CD14-positive monocyte (primary cell): ENCODE measurements at regions not wholly inside any gene's neighbourhood (a gene's known extent, or its start where the extent isn't known, plus 50 kb on each side); places are given as distances from the start of the nearest gene placed in this dataset.
A peak's percentile ranks its signal among the peaks of the same experiment; 100 is the strongest.

Experiments
- DNase-seq, 3 donors: peaks; one replicate each; pipeline ENCODE4 v3.0.0-alpha.2; 2011 to 2022
- H2AFZ ChIP-seq: 2 replicates; pipeline ENCODE4 v1.6.0; 2012; ENCODE audit warnings: mild to moderate bottlenecking, low read depth, low read length, inconsistent platforms; ENCODE audit not compliant: insufficient read depth, poor library complexity, severe bottlenecking
- H3K27ac ChIP-seq, 2 donors: 1 replicate in 1 of 2; 2 replicates in 1 of 2; pipeline ENCODE4 v1.5.1; 2012 to 2013; ENCODE audit warnings: low read length in 2 of 2, control low read depth in 1 of 2, inconsistent platforms in 1 of 2, low read depth in 1 of 2, mild to moderate bottlenecking in 1 of 2
- H3K27me3 ChIP-seq, 2 donors: one replicate each; pipeline versions ENCODE4 v1.6.0 to v1.6.1; 2011 to 2013; ENCODE audit warnings: low read length in 2 of 2; ENCODE audit not compliant: control insufficient read depth in 2 of 2, insufficient read depth in 2 of 2
- H3K36me3 ChIP-seq, 2 donors: replicated peaks in 1 of 2; 1 replicate in 1 of 2; 2 replicates in 1 of 2; pipeline versions ENCODE4 v1.5.1 to v1.6.1; 2012 to 2013; ENCODE audit warnings: low read length in 2 of 2, control low read depth in 1 of 2, inconsistent platforms in 1 of 2, mild to moderate bottlenecking in 1 of 2; ENCODE audit not compliant: insufficient read depth in 2 of 2, control insufficient read depth in 1 of 2
- H3K4me1 ChIP-seq, 2 donors: 1 replicate in 1 of 2; 2 replicates in 1 of 2; pipeline versions ENCODE4 v1.5.1 to v1.6.1; 2012 to 2013; ENCODE audit warnings: low read length in 2 of 2, control low read depth in 1 of 2, inconsistent platforms in 1 of 2, mild to moderate bottlenecking in 1 of 2, moderate library complexity in 1 of 2; ENCODE audit not compliant: insufficient read depth in 2 of 2, control insufficient read depth in 1 of 2
- H3K4me2 ChIP-seq: replicated peaks from 2 replicates; pipeline ENCODE3; 2012; ENCODE audit warnings: low read length, moderate library complexity, mild to moderate bottlenecking; ENCODE audit not compliant: poor library complexity, severe bottlenecking; ENCODE audit errors: extremely low read depth
- H3K4me3 ChIP-seq, 3 experiments: fragments of 200-600 bp in 1 of 3; sonication (generic) in 1 of 3; replicated peaks in 1 of 3; 1 replicate in 2 of 3; 2 replicates in 1 of 3; pipeline ENCODE4 v1.5.1; 2011 to 2013; ENCODE audit warnings: low read length in 3 of 3, mild to moderate bottlenecking in 3 of 3, control low read depth in 2 of 3, low read depth in 2 of 3, inconsistent platforms in 1 of 3, moderate library complexity in 1 of 3
- H3K79me2 ChIP-seq: 2 replicates; pipeline ENCODE4 v1.6.0; 2012; ENCODE audit warnings: mild to moderate bottlenecking, control low read depth, inconsistent platforms, low read length, moderate library complexity; ENCODE audit not compliant: insufficient read depth
- H3K9ac ChIP-seq: 2 replicates; pipeline ENCODE4 v1.6.0; 2017; ENCODE audit warnings: low read length, mild to moderate bottlenecking; ENCODE audit not compliant: insufficient read depth, poor library complexity, severe bottlenecking
- H3K9me3 ChIP-seq, 2 donors: replicated peaks in 1 of 2; 1 replicate in 1 of 2; 2 replicates in 1 of 2; pipeline versions ENCODE4 v1.5.1 to v1.6.1; 2012 to 2013; ENCODE audit warnings: low read length in 2 of 2, control low read depth in 1 of 2; ENCODE audit not compliant: control insufficient read depth in 1 of 2, insufficient read depth in 1 of 2
- H4K20me1 ChIP-seq: 2 replicates; pipeline ENCODE4 v1.6.0; 2012; ENCODE audit warnings: mild to moderate bottlenecking, low read length, control low read depth, moderate library complexity; ENCODE audit not compliant: insufficient read depth
- H3K27ac Mint-ChIP-seq, 7 donors: one replicate each; pipeline ENCODE4 v1.8.0; 2020; ENCODE audit warnings: mild to moderate bottlenecking in 7 of 7, mixed read lengths in 7 of 7, moderate library complexity in 6 of 7, inconsistent platforms in 2 of 7
- H3K27me3 Mint-ChIP-seq, 3 donors: one replicate each; pipeline ENCODE4 v1.8.0; 2021 to 2022; ENCODE audit warnings: low read depth in 3 of 3, mild to moderate bottlenecking in 3 of 3, mixed read lengths in 3 of 3, moderate library complexity in 3 of 3, inconsistent platforms in 1 of 3
- H3K36me3 Mint-ChIP-seq, 2 donors: one replicate each; pipeline ENCODE4 v1.8.0; 2020; ENCODE audit warnings: mixed read lengths in 2 of 2, inconsistent platforms in 1 of 2, mild to moderate bottlenecking in 1 of 2
- H3K4me1 Mint-ChIP-seq: one replicate; pipeline ENCODE4 v1.8.0; 2020; ENCODE audit warnings: mild to moderate bottlenecking, mixed read lengths
- H3K4me3 Mint-ChIP-seq, 2 donors: one replicate each; pipeline ENCODE4 v1.8.0; 2020; ENCODE audit warnings: mild to moderate bottlenecking in 2 of 2, mixed read lengths in 2 of 2, moderate library complexity in 1 of 2
- H3K9me3 Mint-ChIP-seq, 7 donors: one replicate each; pipeline ENCODE4 v1.8.0; 2020 to 2022; ENCODE audit warnings: mixed read lengths in 7 of 7, mild to moderate bottlenecking in 6 of 7, moderate library complexity in 6 of 7, inconsistent platforms in 2 of 7
- WGBS: methylation state at CpG from one replicate; pipeline ENCODE4 v1.1.5; 2013; ENCODE audit warnings: missing lambda C conversion rate; ENCODE audit not compliant: insufficient coverage; 5-methylcytosine and 5-hydroxymethylcytosine counted together
- intact Hi-C, 2 donors: fragments of 100-400 bp; cut with micrococcal nuclease; formaldehyde crosslinking; loops; one replicate each; pipeline versions ENCODE4 v1.15.0 to v1.15.1; 2023
- TF ChIP-seq, protein P1 (sequence below): fragments of 200-600 bp; IDR thresholded peaks from one replicate; pipeline ENCODE4 v1.8.0; 2022; ENCODE audit warnings: antibody characterized with exemption, mild to moderate bottlenecking

GRCh38 chr22:27490080-27490479 is 311.5 kb downstream of the MN1 start:
- H2AFZ ChIP-seq, result no peak overlapping the region
- peaks cover 0 to 2% (median 0%) of the 10 kb centered on the region in 3 donors for H3K27me3 Mint-ChIP-seq
- H3K4me1 Mint-ChIP-seq, result no peaks in the 10 kb centered on the region
- DNase-seq, result no peak
- peak overlapping the region in 1 of 7 donors; percentile 51 for H3K27ac Mint-ChIP-seq
- H3K79me2 ChIP-seq, result no peaks in the 10 kb centered on the region
- H3K4me2 ChIP-seq, result no peak overlapping the region
- no peaks in the 10 kb centered on the region for H3K4me1 ChIP-seq
- TF ChIP-seq, protein P1, sequence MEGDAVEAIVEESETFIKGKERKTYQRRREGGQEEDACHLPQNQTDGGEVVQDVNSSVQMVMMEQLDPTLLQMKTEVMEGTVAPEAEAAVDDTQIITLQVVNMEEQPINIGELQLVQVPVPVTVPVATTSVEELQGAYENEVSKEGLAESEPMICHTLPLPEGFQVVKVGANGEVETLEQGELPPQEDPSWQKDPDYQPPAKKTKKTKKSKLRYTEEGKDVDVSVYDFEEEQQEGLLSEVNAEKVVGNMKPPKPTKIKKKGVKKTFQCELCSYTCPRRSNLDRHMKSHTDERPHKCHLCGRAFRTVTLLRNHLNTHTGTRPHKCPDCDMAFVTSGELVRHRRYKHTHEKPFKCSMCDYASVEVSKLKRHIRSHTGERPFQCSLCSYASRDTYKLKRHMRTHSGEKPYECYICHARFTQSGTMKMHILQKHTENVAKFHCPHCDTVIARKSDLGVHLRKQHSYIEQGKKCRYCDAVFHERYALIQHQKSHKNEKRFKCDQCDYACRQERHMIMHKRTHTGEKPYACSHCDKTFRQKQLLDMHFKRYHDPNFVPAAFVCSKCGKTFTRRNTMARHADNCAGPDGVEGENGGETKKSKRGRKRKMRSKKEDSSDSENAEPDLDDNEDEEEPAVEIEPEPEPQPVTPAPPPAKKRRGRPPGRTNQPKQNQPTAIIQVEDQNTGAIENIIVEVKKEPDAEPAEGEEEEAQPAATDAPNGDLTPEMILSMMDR, result no peak
- 94% methylated on average over 2 of the region's 4 CpGs for WGBS
- H3K4me3 ChIP-seq, result no peak overlapping the region
- H3K9ac ChIP-seq, result no peak overlapping the region
- no peaks in the 10 kb centered on the region for H3K36me3 Mint-ChIP-seq
- H3K27me3 ChIP-seq, result no peaks in the 10 kb centered on the region
- H3K9me3 Mint-ChIP-seq, result peaks cover 2 to 12% (median 7%) of the 10 kb centered on the region in 7 donors
- H3K4me3 Mint-ChIP-seq, result no peak overlapping the region
- H4K20me1 ChIP-seq, result no peaks in the 10 kb centered on the region
- no peak overlapping the region for H3K27ac ChIP-seq
- H3K36me3 ChIP-seq, result no peaks in the 10 kb centered on the region
- intact Hi-C loops, result no loop called here
- H3K9me3 ChIP-seq, result peaks cover 0 to 6% of the 10 kb centered on the region in 2 donors

GRCh38 chr22:27491888-27492287 is 309.7 kb downstream of the MN1 start:
- H3K36me3 Mint-ChIP-seq, result no peaks in the 10 kb centered on the region
- 95% methylated on average over 5 of the region's 5 CpGs for WGBS
- Histone ChIP-seq H3K36me3 (no peaks in the 10 kb centered on the region), H2AFZ (no peak overlapping the region), H3K4me1 (no peaks in the 10 kb centered on the region), H3K4me2 (no peak overlapping the region), H3K9ac (no peak overlapping the region), H3K79me2 (no peaks in the 10 kb centered on the region), H4K20me1 (no peaks in the 10 kb centered on the region), H3K4me3 (no peak overlapping the region), H3K27me3 (no peaks in the 10 kb centered on the region), H3K9me3 (peaks cover 0 to 6% of the 10 kb centered on the region in 2 donors), H3K27ac (no peak overlapping the region)
- H3K4me1 Mint-ChIP-seq, result no peaks in the 10 kb centered on the region
- H3K27me3 Mint-ChIP-seq, result peaks cover 0 to 2% (median 0%) of the 10 kb centered on the region in 3 donors
- no peak overlapping the region for H3K4me3 Mint-ChIP-seq
- intact Hi-C loops, result no loop called here
- no peak overlapping the region for H3K27ac Mint-ChIP-seq
- no peak for DNase-seq
- TF ChIP-seq, protein P1, result no peak
- peaks cover 2 to 12% (median 7%) of the 10 kb centered on the region in 7 donors for H3K9me3 Mint-ChIP-seq
